ENCODE measurements at regions not wholly inside any gene's neighbourhood (a gene's known extent, or its start where the extent isn't known, plus 50 kb on each side); places are given as distances from the start of the nearest gene placed in this dataset.

GRCh38 chr2:126200538-126200937, 455.4 kb upstream of the GYPC start:
- H3K9me3 ChIP-seq (ENCODE audit: insufficient read depth, low read length): no peaks in the 10 kb centered on the region
- DNase-seq (ENCODE audit: low read depth, low spot score): no peak

GRCh38 chr2:126208266-126208665, 447.7 kb upstream of the GYPC start:
- TF ChIP-seq SUZ12 (IDR thresholded peaks at IDR 0.05; ENCODE audit: extremely low read depth, insufficient read depth, insufficient read length) (no peak), ZNF274 (IDR thresholded peaks at IDR 0.05; ENCODE audit: low read depth, low read length) (no peak), YY1 (IDR thresholded peaks at IDR 0.05; ENCODE audit: insufficient read depth, insufficient read length) (no peak)
- Histone ChIP-seq H3K9ac (ENCODE audit: insufficient read length, low read depth) (no peak overlapping the region), H3K36me3 (ENCODE audit: insufficient read depth, insufficient read length, low read length) (no peaks in the 10 kb centered on the region), H3K4me1 (ENCODE audit: insufficient read depth, insufficient read length) (no peaks in the 10 kb centered on the region), H3K27me3 (ENCODE audit: insufficient read depth, insufficient read length) (no peaks in the 10 kb centered on the region), H3K4me3 (ENCODE audit: insufficient read length, low read depth) (no peak overlapping the region), H3K9me3 (ENCODE audit: insufficient read depth, low read length) (no peaks in the 10 kb centered on the region)
- DNase-seq (ENCODE audit: low read depth, low spot score): no peak

More at GRCh38 chr2:126200538-126200937, 455.4 kb upstream of the GYPC start:
- no peak for TF ChIP-seq YY1 (IDR thresholded peaks at IDR 0.05; ENCODE audit: insufficient read depth, insufficient read length)
- no peak for TF ChIP-seq SUZ12 (IDR thresholded peaks at IDR 0.05; ENCODE audit: extremely low read depth, insufficient read depth, insufficient read length)
- TF ChIP-seq ZNF274 (IDR thresholded peaks at IDR 0.05; ENCODE audit: low read depth, low read length): no peak
- no peak overlapping the region for H3K4me3 ChIP-seq (ENCODE audit: insufficient read length, low read depth)
- H3K36me3 ChIP-seq (ENCODE audit: insufficient read depth, insufficient read length, low read length): no peaks in the 10 kb centered on the region
- no peaks in the 10 kb centered on the region for H3K4me1 ChIP-seq (ENCODE audit: insufficient read depth, insufficient read length)
- H3K27me3 ChIP-seq (ENCODE audit: insufficient read depth, insufficient read length): no peaks in the 10 kb centered on the region
- H3K9ac ChIP-seq (ENCODE audit: insufficient read length, low read depth): no peak overlapping the region

GRCh38 chr2:126212735-126213134, 443.2 kb upstream of the GYPC start:
- TF ChIP-seq SUZ12 (IDR thresholded peaks at IDR 0.05; ENCODE audit: extremely low read depth, insufficient read depth, insufficient read length): no peak
- no peak for TF ChIP-seq ZNF274 (IDR thresholded peaks at IDR 0.05; ENCODE audit: low read depth, low read length)
- no peak for TF ChIP-seq YY1 (IDR thresholded peaks at IDR 0.05; ENCODE audit: insufficient read depth, insufficient read length)
- no peak overlapping the region for H3K4me3 ChIP-seq (ENCODE audit: insufficient read length, low read depth)
- no peak overlapping the region for H3K9ac ChIP-seq (ENCODE audit: insufficient read length, low read depth)
- H3K4me1 ChIP-seq (ENCODE audit: insufficient read depth, insufficient read length): no peaks in the 10 kb centered on the region
- no peaks in the 10 kb centered on the region for H3K36me3 ChIP-seq (ENCODE audit: insufficient read depth, insufficient read length, low read length)
- no peak for DNase-seq (ENCODE audit: low read depth, low spot score)
- H3K9me3 ChIP-seq (ENCODE audit: insufficient read depth, low read length): no peaks in the 10 kb centered on the region
- no peaks in the 10 kb centered on the region for H3K27me3 ChIP-seq (ENCODE audit: insufficient read depth, insufficient read length)

- no peaks in the 10 kb centered on the region for H3K27me3 ChIP-seq (ENCODE audit: insufficient read depth, insufficient read length)
- H3K36me3 ChIP-seq (ENCODE audit: insufficient read depth, insufficient read length, low read length): no peaks in the 10 kb centered on the region
- DNase-seq (ENCODE audit: low read depth, low spot score): no peak
- no peak overlapping the region for H3K4me3 ChIP-seq (ENCODE audit: insufficient read length, low read depth)
- H3K9ac ChIP-seq (ENCODE audit: insufficient read length, low read depth): no peak overlapping the region
- H3K4me1 ChIP-seq (ENCODE audit: insufficient read depth, insufficient read length): no peaks in the 10 kb centered on the region
- TF ChIP-seq YY1 (IDR thresholded peaks at IDR 0.05; ENCODE audit: insufficient read depth, insufficient read length): no peak
- TF ChIP-seq ZNF274 (IDR thresholded peaks at IDR 0.05; ENCODE audit: low read depth, low read length): no peak
- TF ChIP-seq SUZ12 (IDR thresholded peaks at IDR 0.05; ENCODE audit: extremely low read depth, insufficient read depth, insufficient read length): no peak
- H3K9me3 ChIP-seq (ENCODE audit: insufficient read depth, low read length): no peaks in the 10 kb centered on the region
Measured at GRCh38 chr2:126219081-126219480, 436.9 kb upstream of the GYPC start.

- Histone ChIP-seq H3K27me3 (ENCODE audit: insufficient read depth, insufficient read length) (no peaks in the 10 kb centered on the region), H3K9me3 (ENCODE audit: insufficient read depth, low read length) (no peaks in the 10 kb centered on the region), H3K4me3 (ENCODE audit: insufficient read length, low read depth) (no peak overlapping the region), H3K9ac (ENCODE audit: insufficient read length, low read depth) (no peak overlapping the region), H3K4me1 (ENCODE audit: insufficient read depth, insufficient read length) (no peaks in the 10 kb centered on the region), H3K36me3 (ENCODE audit: insufficient read depth, insufficient read length, low read length) (no peaks in the 10 kb centered on the region)
- DNase-seq (ENCODE audit: low read depth, low spot score): no peak
- TF ChIP-seq YY1 (IDR thresholded peaks at IDR 0.05; ENCODE audit: insufficient read depth, insufficient read length) (no peak), ZNF274 (IDR thresholded peaks at IDR 0.05; ENCODE audit: low read depth, low read length) (no peak), SUZ12 (IDR thresholded peaks at IDR 0.05; ENCODE audit: extremely low read depth, insufficient read depth, insufficient read length) (no peak)
Measured at GRCh38 chr2:126220331-126220730, 435.6 kb upstream of the GYPC start.

GRCh38 chr2:126221506-126221905, 434.5 kb upstream of the GYPC start:
- H3K36me3 ChIP-seq (ENCODE audit: insufficient read depth, insufficient read length, low read length): no peaks in the 10 kb centered on the region
- H3K4me1 ChIP-seq (ENCODE audit: insufficient read depth, insufficient read length): no peaks in the 10 kb centered on the region
- no peak overlapping the region for H3K4me3 ChIP-seq (ENCODE audit: insufficient read length, low read depth)
- H3K9ac ChIP-seq (ENCODE audit: insufficient read length, low read depth): no peak overlapping the region
- no peak for DNase-seq (ENCODE audit: low read depth, low spot score)
- no peaks in the 10 kb centered on the region for H3K9me3 ChIP-seq (ENCODE audit: insufficient read depth, low read length)
- H3K27me3 ChIP-seq (ENCODE audit: insufficient read depth, insufficient read length): no peaks in the 10 kb centered on the region
- TF ChIP-seq SUZ12 (IDR thresholded peaks at IDR 0.05; ENCODE audit: extremely low read depth, insufficient read depth, insufficient read length) (no peak), YY1 (IDR thresholded peaks at IDR 0.05; ENCODE audit: insufficient read depth, insufficient read length) (no peak), ZNF274 (IDR thresholded peaks at IDR 0.05; ENCODE audit: low read depth, low read length) (no peak)

- H3K9me3 ChIP-seq (ENCODE audit: insufficient read depth, low read length): no peaks in the 10 kb centered on the region
- no peaks in the 10 kb centered on the region for H3K4me1 ChIP-seq (ENCODE audit: insufficient read depth, insufficient read length)
- no peak for DNase-seq (ENCODE audit: low read depth, low spot score)
- H3K9ac ChIP-seq (ENCODE audit: insufficient read length, low read depth): no peak overlapping the region
- no peak overlapping the region for H3K4me3 ChIP-seq (ENCODE audit: insufficient read length, low read depth)
- no peaks in the 10 kb centered on the region for H3K27me3 ChIP-seq (ENCODE audit: insufficient read depth, insufficient read length)
- no peaks in the 10 kb centered on the region for H3K36me3 ChIP-seq (ENCODE audit: insufficient read depth, insufficient read length, low read length)
- no peak for TF ChIP-seq SUZ12 (IDR thresholded peaks at IDR 0.05; ENCODE audit: extremely low read depth, insufficient read depth, insufficient read length)
- TF ChIP-seq YY1 (IDR thresholded peaks at IDR 0.05; ENCODE audit: insufficient read depth, insufficient read length): no peak
- no peak for TF ChIP-seq ZNF274 (IDR thresholded peaks at IDR 0.05; ENCODE audit: low read depth, low read length)
Measured at GRCh38 chr2:126222278-126222677, 433.7 kb upstream of the GYPC start.
